Fibroblast of pulmonary artery (primary cell): ENCODE measurements at regions not wholly inside any gene's neighbourhood (a gene's known extent, or its start where the extent isn't known, plus 50 kb on each side); places are given as distances from the start of the nearest gene placed in this dataset.

Experiments
- DNase-seq: peaks from one replicate; pipeline ENCODE4 v3.0.0-alpha.2; 2010; ENCODE audit warnings: low read depth
- H3K4me3 ChIP-seq: replicated peaks from 2 replicates; pipeline ENCODE4 v1.5.1; 2011; ENCODE audit warnings: low read depth, mild to moderate bottlenecking, control low read depth, low read length, moderate library complexity
- TF ChIP-seq, protein P1 (sequence below): IDR thresholded peaks from 2 replicates; pipeline ENCODE4 v1.5.1; 2011; ENCODE audit warnings: mild to moderate bottlenecking, control low read depth, low read length, inconsistent platforms; ENCODE audit errors: missing control alignments

- no peak for DNase-seq
- TF ChIP-seq, protein P1, sequence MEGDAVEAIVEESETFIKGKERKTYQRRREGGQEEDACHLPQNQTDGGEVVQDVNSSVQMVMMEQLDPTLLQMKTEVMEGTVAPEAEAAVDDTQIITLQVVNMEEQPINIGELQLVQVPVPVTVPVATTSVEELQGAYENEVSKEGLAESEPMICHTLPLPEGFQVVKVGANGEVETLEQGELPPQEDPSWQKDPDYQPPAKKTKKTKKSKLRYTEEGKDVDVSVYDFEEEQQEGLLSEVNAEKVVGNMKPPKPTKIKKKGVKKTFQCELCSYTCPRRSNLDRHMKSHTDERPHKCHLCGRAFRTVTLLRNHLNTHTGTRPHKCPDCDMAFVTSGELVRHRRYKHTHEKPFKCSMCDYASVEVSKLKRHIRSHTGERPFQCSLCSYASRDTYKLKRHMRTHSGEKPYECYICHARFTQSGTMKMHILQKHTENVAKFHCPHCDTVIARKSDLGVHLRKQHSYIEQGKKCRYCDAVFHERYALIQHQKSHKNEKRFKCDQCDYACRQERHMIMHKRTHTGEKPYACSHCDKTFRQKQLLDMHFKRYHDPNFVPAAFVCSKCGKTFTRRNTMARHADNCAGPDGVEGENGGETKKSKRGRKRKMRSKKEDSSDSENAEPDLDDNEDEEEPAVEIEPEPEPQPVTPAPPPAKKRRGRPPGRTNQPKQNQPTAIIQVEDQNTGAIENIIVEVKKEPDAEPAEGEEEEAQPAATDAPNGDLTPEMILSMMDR: no peak
- H3K4me3 ChIP-seq: no peak overlapping the region
These were observed 942.5 kb downstream of the KCNMA1 start for GRCh38 chr10:76695069-76695468.

- TF ChIP-seq, protein P1: no peak
- no peak for DNase-seq
- H3K4me3 ChIP-seq: no peak overlapping the region
These were observed 951.4 kb downstream of the KCNMA1 start for GRCh38 chr10:76686201-76686600.

DNA sequence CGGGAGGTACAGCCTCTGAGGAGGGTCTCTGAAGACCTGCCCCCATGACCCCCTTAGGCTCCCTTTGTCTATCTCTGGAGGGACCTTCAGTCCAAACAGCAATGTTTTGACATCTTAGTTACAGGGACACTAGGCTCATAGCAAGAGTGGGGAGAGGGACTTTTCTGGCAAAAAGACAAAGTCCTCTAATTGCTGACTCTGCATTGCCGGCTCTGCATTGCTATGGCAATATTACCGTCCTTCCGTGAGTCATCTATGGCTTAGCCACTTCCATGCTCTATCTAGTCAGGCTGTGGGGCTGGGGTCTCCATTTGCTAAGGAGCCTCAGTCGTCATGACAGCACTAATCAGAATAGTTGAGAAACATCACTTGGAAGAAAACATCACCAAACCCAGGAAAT, 952.6 kb downstream of the KCNMA1 start:
- TF ChIP-seq, protein P1: no peak
- no peak overlapping the region for H3K4me3 ChIP-seq
- no peak for DNase-seq

DNA sequence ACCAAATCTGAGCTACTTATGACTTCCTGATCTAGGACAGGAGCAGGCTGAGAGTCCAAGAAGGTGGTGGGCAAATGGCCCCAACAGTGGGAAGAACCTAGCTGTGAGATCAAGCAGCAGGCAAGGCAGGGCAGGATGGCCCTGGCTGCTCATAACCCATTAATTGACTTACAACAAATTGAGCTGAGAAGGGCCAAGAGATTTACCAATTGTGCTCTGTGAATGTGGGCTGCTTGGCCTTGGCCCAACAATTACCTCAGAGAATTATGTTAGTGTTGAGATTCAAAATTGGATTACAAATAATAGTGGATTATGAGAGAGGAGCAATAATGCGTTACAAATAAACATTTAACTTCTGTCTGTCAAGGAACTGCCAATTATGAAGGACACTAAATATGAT, 956.5 kb downstream of the KCNMA1 start:
- H3K4me3 ChIP-seq: no peak overlapping the region
- DNase-seq: no peak
- TF ChIP-seq, protein P1: no peak

GRCh38 chr10:76679030-76679429, 958.6 kb downstream of the KCNMA1 start:
- DNase-seq: no peak
- TF ChIP-seq, protein P1: no peak
- H3K4me3 ChIP-seq: no peak overlapping the region

GRCh38 chr10:76675951-76676587, 961.5 kb downstream of the KCNMA1 start:
- DNase-seq: peak; percentile 3
- TF ChIP-seq, protein P1: no peak

DNA sequence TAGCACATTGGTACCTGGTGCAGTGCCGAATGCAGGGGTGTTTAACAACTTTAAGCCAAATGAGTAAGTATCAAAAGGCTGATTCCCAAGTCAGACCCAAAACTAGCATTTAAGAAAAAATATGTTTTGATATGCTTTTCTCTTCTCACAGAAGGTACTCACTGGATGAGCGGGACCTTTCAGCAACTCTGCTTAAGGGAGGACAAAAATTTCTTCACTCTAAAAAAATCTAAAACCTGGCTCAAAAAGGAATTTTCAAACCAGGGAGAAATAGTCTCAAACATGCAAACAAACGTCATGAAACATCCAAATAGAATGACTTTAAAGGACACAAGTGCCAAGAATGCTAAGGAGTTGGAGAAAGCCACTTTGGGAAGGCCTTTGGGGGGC, 962.1 kb downstream of the KCNMA1 start:
- H3K4me3 ChIP-seq: no peak overlapping the region
- TF ChIP-seq, protein P1: no peak
- DNase-seq: no peak

More at GRCh38 chr10:76675951-76676587, 961.5 kb downstream of the KCNMA1 start:
- H3K4me3 ChIP-seq: no peak overlapping the region
